HG03521 (cell line): ENCODE measurements at regions not wholly inside any gene's neighbourhood (a gene's known extent, or its start where the extent isn't known, plus 50 kb on each side); places are given as distances from the start of the nearest gene placed in this dataset.

Experiments used
- ATAC-seq: cut with Tn5 transposase; IDR thresholded peaks from one replicate; pipeline ENCODE4 v1.9.1; 2021; ENCODE audit warnings: mild to moderate bottlenecking, moderate library complexity; ENCODE audit not compliant: unreplicated experiment

DNA sequence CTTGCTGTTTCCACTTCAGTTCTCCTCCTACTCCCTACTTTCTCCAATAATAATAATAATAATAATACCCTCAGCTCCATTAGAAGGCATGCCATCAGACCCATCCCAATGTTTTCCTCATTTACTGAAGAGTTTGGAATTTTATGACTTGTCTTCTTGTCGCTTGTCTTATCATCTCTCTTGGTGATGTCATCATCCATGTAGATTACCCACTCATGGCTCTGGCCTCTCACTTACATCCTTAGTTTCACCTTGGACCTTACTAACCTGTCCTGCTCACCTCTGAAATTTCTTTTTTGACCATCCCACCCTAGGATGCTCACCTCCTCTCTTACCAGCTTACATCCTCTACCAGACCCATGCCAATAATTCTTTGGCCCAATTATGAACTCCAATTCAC, 329.3 kb downstream of the ACTL7B start:
- ATAC-seq: no peak

DNA sequence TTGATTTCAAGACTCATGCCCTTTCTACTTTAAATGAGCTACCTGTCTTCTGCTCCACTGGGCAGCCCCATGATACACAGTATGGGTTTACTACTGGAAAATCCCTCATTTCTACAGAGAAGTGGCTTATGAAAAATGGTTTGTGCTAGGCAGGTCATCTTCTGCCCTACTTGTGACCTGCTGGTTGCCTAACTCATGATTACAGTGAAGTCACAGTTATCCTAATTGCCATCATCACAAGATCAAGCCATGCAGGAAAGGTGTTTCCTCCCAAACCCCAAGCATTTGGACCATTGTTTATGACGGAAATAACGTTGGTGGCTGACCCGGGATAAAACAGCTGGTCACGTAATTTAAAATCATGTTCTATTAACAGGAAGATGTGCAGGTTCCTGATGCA, 330.6 kb downstream of the ACTL7B start:
- no peak for ATAC-seq

DNA sequence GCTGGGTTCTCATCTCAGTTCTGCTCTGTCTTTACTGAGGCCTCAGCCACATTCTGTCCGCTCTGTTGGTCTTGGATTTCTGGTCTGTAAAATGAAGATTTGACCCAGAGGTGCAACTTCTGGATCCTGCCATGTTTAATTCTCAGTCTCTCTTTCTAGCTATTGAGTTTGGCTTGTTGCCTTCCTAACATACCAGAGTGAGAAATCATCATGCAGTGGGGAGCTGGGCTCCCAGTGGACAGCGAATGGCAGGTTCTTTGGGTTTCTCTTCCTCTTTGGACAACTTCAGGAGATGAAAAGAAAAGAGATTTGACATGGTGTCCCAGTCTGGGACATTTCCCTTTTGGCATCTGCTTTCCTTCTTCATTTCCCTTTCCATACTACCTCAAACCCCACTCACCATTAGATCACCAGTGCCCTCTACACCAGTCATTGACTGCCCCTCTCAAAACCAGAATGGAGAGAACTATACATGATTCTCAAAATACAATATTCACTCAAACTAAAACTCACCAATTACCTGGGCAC, 334.7 kb downstream of the ACTL7B start:
- no peak for ATAC-seq

DNA sequence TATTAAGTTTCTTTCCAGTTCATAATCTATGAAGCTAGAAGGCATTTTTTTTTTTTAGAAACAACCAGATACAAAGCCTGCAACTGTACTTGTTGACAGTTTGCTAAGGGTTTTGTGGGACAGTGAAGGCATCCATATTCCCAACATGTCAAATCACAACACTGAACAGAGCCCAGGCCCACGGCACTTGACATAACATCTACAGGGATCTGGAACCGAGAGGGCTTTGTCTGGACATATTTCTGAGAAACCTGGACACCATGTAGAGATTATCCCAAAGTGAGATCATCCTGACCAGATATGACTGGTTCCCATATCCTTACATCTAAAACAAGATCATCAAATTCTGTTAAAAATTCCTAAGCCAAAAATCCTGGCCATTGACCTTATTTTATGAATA, 336.3 kb downstream of the ACTL7B start:
- no peak for ATAC-seq

DNA sequence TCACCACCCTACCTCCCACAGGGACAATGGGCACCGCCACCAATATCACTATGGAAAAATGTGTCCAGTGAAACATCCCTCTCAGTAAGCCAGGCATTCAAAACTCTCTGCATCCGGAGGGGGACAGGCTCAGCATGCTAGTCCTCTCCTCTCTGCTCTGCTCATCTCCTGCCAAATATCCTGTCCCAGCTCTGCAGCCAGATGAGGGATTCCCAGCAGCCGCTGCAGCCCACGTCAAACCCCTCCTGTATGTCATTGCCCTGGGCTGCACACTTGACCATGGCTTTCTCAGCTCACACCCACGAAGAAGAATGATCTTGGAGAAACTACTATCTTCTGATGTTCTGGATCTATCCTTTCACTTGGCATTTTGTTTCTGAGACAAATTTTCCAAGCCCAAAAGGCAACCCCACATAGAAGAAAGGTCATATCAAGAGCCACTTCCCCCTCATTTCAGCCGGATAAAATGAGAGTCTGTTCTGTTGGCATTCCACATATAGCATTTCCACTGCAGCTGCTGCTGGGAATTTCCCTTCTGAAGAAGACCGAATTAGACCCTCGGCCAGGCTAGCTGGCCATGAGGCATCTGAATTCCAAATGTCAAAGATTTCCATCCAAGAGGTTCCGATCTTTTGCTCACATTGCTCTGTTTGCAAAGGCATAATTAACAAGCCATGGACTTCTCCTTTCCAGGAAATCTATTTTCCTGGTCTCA, 338.0 kb downstream of the ACTL7B start:
- ATAC-seq: no peak

DNA sequence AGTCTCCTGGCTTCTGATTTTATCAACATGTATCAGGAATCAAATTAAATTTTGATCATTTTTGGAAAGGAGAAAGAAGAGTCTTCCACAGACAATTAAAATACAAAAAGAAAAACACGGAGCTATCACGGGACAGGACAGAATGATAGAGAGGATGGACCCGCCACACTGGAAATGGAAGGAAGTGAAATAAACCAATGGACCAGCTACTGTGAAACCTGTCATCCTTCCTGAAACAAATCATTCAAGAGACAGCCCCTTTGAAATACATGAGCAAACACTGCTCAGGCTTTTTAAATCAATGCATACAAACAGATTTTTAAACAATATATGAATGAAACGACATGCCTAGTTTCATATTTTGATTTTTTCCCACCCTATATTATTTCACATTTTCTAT, 339.4 kb downstream of the ACTL7B start:
- ATAC-seq: no peak

DNA sequence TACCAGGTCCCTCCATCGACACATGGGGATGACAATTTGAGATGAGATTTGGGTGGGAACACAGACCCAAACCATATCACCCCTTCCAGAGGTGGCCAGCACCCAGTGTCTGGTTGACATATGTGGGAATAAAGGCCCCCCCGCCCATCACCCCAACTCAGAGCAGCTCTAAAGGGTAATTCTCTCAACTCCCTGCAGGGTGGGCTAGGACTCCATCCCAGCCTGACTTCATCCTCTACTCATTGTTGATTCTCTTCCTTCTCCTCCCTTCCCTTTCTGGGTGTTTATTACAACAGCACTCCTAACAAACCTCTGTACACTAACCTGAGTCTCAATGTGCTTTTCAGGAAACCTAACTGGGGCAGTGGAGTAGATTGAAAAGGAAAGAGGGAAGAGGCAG, 339.9 kb downstream of the ACTL7B start:
- no peak for ATAC-seq

DNA sequence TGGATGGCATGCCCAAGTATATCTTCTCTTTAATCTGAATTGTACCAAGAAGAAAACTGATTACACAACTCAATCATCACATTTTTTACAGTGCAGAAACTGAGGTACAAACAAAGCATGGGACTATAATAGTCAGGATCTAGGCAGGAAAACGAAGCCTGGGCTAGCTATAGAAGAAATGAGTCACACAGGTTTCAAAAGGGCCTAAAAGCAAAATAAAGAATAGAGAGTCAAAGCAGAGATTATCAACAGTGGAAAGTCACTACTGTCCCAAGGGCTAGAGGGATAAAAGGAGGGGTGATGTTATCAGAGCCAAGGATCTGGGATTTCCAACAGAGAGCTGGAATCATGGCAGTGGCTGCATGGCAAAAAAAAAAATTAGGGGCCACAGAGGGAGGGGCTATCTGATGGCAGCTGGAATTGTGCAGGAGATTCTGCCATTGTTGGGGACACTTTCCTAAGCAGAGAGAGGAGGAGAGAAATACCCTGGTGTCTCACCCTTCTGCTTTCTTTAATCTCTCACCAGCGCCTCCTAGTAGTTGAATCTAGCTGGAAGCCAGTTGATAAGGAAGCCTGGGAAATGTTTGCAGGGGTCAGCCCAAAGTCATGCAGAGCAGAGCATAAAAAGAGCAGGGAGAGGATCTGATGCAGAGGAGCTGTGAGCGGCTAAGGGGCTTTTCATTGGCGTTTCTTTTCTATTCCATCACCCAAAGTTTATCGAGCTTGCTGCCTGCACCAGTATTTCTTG, 343.2 kb downstream of the ACTL7B start:
- ATAC-seq: no peak

DNA sequence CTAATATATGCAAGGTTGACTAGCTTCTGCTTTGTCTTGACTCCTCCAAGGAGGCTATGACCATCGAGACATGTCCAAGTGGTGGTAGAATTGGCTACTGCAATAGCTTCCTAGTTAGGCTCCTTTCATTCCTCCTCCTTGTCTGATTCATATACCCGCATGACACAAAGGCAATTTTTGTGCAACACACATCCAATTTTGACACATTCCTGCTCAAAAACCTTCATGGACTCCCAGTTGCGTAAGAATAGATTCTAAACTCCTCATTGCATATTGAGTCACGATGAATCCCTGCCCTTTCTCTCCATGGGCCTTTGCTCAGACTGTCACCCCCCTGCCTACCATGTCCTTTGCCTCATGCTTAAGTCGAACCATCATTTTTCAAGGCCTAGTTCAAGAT, 344.5 kb downstream of the ACTL7B start:
- ATAC-seq: no peak

DNA sequence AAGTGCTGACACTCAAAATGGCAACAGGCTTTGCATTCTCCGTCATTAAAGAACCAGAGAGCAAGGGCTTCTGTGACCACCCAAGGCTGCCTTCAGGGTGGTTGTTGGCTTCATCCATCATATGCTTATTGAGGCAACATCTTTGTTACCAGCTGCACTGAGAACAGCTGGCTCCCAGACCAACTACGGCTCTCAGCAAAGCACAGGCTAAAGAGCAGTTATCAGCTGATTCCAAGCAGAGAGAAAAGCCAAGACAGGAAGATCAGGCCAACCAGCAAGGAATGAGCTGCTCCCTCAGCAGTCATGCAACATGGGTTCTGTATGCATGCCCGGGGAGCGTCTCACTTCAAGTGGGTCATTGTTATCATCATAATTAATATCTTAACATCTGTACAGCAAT, 358.9 kb downstream of the ACTL7B start:
- no peak for ATAC-seq

DNA sequence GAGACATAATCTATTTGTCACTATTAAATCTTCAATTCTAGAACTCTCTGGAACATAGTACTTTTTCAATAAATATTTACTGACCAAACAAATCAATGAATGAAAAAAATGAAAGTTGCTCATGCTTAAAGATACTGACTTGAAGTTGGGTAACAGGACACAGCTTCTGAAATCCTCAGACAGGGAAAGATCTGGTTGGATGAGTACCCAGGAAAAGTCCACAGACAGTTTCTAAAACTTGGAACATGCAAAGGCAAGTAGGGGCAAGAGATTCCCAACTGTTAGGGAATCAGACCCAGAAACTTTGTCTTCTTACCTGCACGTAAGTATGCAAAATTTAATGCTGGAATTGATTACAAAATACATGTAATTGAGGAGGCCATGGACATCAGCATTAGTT, 366.2 kb downstream of the ACTL7B start:
- no peak for ATAC-seq

DNA sequence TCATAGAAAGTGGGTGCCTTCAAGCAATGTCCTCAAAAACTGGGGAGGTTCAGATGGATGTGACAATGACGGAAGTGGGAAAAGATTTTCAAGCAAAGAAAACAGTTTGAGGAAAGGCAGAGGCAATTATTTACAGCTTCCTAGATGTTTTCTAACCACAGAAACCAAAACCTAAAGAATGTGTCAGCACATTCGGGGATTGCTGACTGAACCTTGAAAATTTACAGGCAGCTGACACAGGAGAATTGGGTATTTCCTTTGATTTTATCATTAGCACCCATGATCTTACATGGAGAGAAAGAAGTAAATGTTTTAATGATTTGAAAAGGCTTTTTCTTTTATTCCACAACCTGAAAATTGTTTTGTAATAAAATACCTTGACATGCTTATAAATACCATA, 369.0 kb downstream of the ACTL7B start:
- ATAC-seq: no peak

DNA sequence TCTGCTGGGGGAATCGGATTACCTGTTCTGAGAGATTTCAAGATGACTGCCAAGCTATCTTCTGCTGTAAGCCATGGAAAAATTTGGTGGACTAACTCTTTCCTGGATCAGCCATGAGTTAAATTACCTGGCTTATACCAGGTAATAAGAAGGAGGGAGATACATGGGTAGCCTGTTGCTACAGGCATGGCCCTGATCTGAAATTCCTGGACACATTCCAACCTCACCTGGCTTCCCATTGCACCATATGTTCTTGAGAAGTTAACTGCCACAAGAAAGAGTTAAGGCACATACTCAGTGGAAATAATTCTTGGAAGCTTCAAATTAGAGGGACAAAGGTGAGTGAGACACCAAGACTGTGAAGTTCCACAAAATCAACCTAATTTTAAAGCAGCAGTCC, 371.3 kb downstream of the ACTL7B start:
- no peak for ATAC-seq

DNA sequence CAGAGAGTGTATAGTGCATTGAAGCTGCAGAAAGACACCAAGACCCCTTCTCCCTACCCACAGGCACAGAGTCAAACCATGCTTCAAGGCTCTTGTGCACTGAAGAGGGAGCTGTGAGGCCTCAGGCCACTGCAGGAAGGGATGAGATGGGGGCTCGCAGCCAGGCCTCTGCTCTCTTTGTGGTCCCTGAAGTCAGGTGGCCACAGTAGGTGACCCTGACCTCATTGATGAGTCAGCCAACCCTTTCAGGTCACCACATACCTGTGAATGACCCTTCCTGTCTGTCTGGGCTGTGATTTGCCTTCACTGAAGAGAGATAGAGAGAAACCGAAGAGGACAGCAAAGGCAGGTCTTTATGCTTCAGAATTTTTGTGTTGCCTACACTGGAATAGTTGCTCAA, 372.1 kb downstream of the ACTL7B start:
- ATAC-seq: no peak

DNA sequence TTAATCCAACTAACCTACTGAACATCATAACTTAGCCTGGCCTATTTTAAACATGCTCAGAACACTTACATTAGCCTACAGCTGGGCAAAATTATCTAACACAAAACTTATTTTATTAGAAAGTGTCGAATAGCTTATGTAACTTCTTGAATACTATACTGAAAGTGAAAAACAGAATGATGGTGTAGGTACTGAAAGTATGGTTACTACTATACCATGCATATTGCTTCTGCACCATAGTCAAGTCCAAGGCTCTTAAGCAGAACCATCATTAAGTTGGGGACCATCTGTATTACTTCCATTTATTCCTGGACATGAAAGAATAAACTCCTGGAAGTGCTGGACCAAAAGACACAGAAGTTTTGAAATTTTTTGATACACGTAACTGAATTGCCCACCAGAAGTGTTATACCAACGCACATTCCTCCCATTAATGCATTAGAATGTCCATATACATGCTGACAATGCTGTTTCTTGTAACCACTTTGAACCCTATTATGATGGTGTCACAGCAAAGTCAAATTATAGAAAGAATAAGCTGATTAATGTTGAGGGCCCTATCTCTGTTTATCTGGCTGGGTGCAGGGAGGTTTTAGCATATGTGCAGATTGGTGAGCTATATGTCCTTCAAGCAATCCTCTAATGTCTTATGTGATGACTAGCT, 375.7 kb downstream of the ACTL7B start:
- no peak for ATAC-seq

DNA sequence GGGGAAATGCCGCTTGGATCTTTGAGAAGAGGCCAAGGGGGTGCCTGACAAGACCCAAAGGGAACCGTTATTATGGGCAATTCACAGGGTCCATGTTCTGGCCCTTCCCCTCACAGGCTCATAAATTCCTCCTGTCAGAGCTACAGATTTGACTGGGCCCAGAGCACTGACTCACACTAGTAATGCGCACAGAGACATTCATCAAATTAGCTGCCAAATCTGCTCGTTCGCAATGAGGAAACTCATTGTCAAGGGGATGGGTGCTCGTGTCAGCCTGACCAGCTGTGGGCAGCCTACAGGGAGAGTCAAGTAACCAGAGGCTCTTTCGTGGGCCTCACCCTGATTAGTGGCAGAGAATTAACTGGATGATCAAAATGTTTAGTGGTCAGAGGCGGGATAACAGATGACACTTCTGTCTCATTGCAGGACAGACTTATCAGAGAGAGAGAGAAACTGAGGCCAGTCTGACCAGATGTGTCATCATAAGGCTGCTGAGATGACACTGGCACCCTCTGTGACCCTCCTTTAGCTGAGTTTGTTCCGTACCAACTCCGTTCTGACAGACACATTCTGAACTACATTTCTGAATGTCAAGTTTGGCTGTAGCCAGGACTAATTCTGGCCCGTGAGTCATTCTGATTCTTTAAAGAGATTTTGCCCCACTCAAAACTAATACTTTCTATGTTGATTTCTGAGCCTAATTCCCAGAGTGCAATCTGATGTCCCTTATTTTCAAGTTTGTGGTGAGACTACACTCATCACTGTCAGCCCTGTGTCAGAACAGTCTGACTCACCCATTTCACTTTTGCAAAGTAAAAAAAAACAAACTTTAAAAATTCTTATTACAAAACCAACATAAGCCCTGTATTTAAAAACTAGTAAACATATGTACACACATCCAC, 377.1 kb downstream of the ACTL7B start:
- peak; percentile 70 for ATAC-seq

DNA sequence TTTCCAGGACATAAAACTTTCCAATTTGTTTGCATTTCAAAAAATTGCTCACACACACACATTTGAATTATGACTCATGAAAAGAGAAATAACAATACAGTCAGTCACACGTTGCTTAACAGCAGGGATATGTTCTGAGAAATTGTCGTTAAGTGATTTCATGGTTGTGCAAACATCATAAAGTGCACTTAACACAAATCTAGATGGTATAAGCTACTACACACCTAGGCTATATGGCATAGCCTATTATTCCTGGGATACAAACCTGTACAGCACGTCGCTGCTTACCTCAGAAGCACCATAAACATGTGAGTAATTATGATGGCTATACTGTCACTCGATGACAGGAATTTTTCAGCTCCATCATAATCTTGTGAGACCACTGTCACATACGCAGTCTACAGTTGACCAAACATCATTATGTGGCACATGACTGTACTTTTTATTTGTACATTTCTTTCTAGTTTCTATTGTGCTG, 378.2 kb downstream of the ACTL7B start:
- no peak for ATAC-seq

DNA sequence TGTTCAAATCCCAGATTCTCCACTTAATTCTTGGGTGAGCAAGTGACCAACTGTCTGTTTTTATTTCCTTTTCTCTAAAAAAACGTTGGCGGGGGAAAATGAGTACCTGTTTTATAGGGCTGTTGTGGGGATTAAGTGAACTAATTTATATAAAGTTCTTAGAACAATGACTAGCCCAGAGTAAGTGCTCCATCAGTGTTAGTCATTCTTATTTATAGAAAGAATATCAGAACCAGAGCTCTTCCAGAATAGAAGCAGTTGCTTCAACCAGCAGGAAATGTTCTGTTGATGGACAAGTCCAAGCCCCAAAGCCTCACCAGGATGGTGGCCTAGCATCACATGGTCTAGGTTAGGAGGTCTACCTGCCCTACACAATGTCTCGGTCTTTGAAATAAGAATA, 379.2 kb downstream of the ACTL7B start:
- ATAC-seq: no peak

DNA sequence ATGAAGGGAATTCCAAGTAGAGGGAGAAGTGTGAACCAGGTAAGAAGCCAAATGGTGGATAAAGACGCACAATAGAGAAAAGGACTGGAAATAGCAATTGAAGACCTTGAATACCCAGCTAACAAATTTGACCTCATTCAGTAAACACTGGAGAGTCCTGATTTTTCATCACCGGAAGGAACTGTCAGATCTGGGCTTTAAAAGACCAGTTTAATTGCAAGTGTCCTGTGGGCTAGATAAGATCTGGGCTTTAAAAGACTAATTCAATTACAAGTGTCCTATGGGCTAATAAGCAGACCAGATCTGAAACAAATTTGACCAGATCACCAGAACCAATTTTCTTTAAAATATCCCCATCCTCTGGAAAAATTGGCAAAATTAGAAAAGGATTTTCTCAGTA, 380.0 kb downstream of the ACTL7B start:
- ATAC-seq: no peak

DNA sequence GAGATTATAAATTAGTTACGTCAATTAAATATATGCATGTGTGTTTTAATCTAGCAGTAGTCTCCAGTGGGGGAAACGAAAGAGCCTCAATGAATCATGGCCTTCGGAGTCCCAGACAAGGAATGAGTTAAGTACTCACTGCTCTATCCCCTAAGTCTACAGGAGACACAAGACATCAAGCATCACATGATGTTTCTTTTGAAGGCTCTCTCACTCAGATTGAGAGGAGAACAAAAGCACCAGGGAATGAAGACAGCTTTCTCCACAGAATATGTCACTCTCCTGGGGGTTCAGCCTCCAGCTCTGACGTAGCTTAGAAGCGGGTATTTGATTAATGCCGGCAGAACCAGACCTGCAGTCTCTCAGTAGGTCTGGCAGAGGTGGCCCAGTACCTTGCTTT, 381.4 kb downstream of the ACTL7B start:
- no peak for ATAC-seq
